GM19324 (cell line): ENCODE measurements at regions not wholly inside any gene's neighbourhood (a gene's known extent, or its start where the extent isn't known, plus 50 kb on each side); places are given as distances from the start of the nearest gene placed in this dataset.

ENCODE experiments used
- ATAC-seq: cut with Tn5 transposase; IDR thresholded peaks from one replicate; pipeline ENCODE4 v1.9.1; 2021; ENCODE audit warnings: mild to moderate bottlenecking, moderate library complexity; ENCODE audit not compliant: unreplicated experiment, low FRiP score

DNA sequence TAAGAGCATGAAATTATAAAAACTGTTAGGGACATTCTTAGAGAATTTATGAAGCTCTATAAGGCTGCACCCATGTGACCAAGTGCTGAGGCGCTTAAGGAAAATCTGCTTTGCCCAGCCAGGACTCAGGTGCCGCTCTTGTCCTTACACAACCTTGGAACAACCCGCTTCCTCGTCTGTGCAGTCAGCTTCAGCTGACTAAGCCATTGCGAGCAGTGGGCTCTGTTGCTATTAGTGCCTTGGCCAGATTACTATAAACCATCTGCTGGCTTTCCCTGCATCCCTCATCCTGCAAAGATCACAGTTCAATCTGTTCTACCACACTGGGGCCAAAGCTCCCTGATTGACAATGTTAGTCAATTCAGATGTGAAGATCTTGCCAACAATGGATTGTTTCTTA lies 89.1 kb upstream of the E2F3 start:
- no peak for ATAC-seq

DNA sequence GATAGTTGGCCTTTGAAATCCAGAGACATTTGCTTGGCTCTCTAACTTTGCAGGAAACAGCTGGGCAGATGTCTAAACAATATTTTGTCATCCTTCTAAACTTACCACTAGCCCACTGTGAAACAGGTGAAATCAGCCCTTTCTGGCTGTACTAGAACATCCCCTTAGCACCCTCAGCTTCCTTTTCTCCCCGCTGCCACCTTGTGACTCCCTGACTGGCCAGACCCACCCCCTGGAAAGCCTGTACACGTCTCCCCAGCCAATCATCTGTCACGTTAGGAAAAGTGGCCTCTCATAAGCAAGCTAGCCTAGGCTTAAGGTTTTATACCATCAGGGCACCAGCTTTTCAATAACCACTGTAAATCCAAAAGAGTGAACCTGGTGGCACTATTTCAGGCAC lies 88.6 kb upstream of the E2F3 start:
- no peak for ATAC-seq

DNA sequence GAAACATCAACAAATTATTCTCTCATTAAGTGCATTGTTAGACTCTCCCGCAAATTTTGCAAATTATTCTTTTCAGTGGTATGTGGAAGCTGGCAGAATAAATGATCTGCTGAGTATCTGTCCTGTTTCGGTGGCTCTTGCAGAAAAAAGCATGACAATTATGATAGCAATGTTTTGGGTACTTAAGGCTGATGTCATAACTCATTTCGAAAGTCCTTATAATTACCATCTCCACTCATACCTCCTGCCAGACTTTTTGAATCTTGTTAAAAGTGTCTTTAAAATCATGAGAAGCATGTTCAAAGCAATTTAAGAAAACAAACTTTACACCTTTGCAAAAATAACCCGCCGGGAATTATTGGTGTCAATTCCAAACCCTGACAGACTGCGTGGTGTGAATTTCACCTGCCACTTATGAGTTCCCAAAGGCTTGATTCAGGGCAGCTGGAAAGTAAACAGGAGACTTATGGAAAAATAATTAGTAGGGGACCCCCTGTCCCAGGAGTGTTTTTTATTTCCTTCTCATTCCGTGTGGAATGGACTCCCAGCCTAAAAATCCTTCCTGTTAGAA lies 87.6 kb upstream of the E2F3 start:
- no peak for ATAC-seq

DNA sequence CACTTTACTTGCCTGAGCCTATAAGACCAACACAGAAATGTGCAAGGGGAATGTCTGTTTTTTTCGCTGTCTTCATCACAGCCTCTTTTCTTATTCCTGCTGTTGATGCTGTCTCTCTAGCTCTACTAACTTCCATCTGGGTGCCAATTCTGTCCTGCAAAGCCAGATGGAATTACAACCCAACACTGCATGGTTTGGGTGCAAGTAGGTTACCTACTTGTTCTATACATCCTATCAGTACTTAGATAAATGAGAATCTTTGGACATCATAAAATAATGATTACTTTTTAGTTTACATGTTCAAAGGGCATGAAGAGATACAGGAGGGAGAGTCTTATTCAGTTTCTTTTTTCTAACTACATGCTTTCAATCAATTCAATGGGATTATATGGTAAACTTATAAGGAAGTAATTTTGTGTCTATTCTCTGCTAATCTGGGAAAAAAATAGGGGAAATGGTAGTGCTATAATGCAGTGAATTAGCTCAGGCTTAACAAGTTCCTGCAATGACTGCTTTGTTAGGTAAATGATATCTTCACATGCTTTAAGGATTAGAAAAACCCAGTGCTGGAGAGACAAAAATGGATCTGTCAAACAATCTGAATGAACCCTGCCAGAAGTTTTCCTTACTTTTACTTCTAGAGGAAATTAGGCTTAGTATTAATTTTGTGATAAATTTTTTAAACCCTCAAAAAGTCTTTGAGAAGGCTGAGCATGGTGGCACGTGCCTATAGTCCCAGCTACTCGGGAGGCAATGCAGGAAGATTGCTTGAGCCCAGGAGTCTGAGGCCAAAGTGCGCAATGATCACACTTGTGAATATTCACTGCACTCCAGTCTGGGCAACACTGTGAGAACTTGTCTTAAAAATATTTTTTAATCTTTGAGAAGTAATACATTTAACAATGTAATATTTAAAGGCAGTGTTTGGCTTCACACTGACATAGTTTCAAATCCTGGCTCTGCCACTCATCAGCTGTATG lies 86.5 kb upstream of the E2F3 start:
- ATAC-seq = no peak

DNA sequence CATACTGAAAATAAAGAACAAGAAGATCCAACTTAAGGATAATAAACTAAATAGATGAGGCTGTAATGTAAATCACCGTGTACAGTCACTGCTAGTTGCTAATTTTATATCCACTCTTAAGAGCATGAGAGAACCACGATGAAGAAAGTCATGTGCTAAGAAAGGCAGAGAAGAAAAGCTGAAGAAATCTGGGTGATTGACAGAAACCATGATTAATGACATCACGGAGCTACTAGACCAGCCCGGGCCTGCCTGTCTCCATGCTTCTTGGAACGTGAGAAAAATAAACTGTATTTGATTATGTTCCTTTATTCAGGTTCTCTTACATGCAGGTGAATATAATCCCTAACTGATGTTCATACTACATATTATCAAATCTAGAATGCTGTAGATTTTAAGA lies 84.2 kb upstream of the E2F3 start:
- ATAC-seq = no peak

GRCh38 chr6:20318851-20319387 lies 82.8 kb upstream of the E2F3 start:
- ATAC-seq = no peak

GRCh38 chr6:20319520-20320357 lies 81.9 kb upstream of the E2F3 start:
- ATAC-seq = peak; percentile 100

DNA sequence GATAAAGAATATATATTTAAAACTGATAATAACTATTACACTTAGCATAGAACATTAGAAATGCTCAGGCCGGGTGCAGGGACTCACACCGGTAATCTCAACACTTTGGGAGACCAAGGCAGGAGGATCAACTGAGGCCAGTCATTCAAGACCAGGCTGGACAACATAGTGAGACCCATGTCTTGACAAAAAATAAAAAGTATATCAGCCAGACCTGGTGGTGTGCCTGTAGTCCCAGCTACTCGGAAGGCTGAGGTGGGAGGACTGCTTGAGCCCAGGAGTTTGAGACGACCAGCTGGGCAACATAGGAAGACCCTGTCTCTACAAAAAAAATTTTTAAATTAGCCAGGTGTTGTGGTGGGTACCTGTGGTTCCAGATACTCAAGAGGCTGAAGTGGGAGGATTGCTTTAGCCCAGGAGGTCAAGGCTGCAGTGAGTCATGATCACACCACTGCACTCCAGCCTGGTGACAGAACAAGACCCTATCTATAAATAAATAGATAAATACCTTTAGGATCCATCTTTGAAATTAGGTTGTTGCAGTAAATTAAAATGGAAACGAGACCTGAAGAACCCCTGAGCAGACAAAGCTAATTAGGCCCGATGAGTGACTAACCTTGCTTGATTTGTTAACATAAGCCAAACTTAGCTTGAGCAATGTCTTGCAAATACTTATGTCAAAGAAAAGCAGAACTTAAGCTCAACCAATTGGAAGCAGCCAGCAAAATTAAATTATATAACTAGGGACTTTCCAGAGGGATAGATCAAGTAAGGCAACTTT lies 75.8 kb upstream of the E2F3 start:
- no peak for ATAC-seq

- ATAC-seq = no peak
These were observed 75.3 kb upstream of the E2F3 start for GRCh38 chr6:20326422-20326728.

- no peak for ATAC-seq
These were observed 74.5 kb upstream of the E2F3 start for GRCh38 chr6:20327141-20327540.

- no peak for ATAC-seq
These were observed 73.3 kb upstream of the E2F3 start for GRCh38 chr6:20328266-20328923.

DNA sequence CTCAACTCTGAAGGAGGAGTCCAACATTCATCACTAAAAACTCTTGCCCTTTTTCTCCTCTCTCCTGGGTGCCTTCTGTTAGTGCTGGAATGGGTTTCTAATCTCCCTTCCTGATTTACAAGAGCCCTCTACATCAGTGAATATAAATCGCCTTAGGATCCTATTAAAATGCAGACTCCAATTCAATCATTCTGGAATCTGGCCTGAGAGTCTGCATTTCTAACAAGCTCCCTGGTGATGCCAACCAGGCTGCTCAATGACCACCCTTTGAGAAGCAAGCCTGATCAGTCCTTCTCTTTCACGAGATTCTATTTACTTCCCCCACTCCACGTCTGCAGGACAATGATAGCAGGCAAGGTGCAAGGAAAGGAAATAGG lies 72.8 kb upstream of the E2F3 start:
- ATAC-seq = no peak

DNA sequence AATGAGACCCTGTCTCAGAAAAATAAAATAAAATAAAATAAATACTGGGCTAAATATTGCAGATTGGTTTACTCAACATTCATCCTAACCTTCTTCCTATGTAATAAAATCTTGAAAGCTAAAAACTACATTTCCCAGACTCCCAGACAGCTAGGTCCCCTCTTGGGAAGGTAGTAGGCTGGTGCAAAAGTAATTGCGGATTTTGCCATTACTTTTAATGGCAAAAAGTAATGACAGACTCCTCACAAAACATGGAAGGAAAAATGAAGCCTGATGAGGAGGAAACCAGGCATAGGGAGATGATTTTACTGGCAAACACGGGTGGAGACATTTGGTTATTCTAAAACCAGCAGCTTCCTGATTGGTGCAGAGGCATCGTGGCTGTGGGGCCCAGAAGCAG lies 70.6 kb upstream of the E2F3 start:
- no peak for ATAC-seq

GRCh38 chr6:20331625-20332024 lies 70.1 kb upstream of the E2F3 start:
- ATAC-seq = no peak

DNA sequence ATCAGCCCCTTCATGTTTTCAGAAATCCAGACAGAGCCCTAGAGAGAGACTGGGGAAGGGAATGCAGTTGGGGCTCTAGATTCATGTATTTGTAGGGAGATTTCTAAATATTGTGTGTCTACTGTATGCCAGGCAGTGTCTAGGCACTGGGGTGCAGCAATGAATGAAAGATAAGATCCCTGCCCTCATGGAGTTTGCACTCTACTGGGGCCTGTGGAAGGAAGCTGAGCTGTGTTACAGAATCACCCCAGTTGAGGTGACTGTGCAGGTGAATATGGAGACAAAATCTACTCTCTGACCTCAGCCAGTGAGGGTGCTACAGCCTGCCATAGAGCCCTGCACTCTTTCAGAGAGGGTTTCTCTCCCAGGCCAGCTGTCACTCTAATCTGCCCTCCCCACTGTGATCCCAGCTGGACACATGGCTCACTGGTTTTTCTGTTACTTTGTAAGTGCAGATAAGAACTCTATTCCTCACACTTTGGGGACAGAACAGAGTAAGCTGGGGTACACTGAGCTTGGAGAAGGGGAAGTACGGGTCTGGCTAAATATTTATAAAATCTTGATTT lies 69.2 kb upstream of the E2F3 start:
- ATAC-seq = no peak

GRCh38 chr6:20333721-20334269 lies 67.9 kb upstream of the E2F3 start:
- no peak for ATAC-seq

DNA sequence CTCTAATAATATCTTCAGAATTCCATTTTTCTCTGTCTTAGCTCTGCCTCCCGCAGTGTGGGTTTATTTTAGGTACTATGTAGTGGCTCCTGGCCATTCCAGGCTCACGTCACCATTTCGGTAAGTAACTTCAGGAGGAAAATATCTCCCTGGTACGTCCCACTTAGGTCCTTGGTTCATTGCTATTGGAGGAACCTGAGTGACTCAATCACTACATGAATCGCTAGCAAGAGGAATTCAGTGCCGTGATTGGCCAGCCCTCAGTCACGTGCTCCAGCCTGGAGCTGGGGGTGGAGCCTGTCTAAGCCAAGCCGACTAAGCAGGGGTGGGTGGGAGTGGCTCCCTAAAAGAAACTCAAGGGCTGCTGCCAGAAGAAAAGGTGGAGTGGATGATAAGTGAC lies 67.3 kb upstream of the E2F3 start:
- ATAC-seq = no peak

GRCh38 chr6:20334962-20335361 lies 66.7 kb upstream of the E2F3 start:
- no peak for ATAC-seq

GRCh38 chr6:20335872-20336271 lies 65.8 kb upstream of the E2F3 start:
- ATAC-seq = no peak
